GM23338 (cell line): ENCODE measurements at regions not wholly inside any gene's neighbourhood (a gene's known extent, or its start where the extent isn't known, plus 50 kb on each side); places are given as distances from the start of the nearest gene placed in this dataset.

Experiments used
- ATAC-seq: fragments of 200-7000 bp; cut with Tn5 transposase; 3 replicates; pipeline ENCODE4 v1.9.1; 2020
- DNase-seq: peaks from one replicate; pipeline ENCODE4 v3.0.0-alpha.2; 2015; ENCODE audit warnings: low spot score
- H2AFZ ChIP-seq: fragments of 200-600 bp; sonication (generic); 2 replicates; pipeline ENCODE4 v1.8.0; 2016; ENCODE audit warnings: antibody characterized with exemption, mild to moderate bottlenecking, moderate library complexity
- H3F3A ChIP-seq: fragments of 200-600 bp; sonication (generic); replicated peaks from 2 replicates; pipeline ENCODE4 v1.8.0; 2017; ENCODE audit warnings: antibody characterized with exemption, mixed run types, low read depth
- H3K27ac ChIP-seq: fragments of 200-600 bp; sonication (generic); 2 replicates; pipeline ENCODE4 v1.6.1; 2016; ENCODE audit warnings: low read depth
- H3K27me3 ChIP-seq: fragments of 200-600 bp; sonication (generic); 2 replicates; pipeline ENCODE4 v1.8.0; 2016; ENCODE audit warnings: mild to moderate bottlenecking, mixed run types, moderate library complexity; ENCODE audit not compliant: insufficient read depth
- H3K36me3 ChIP-seq: fragments of 200-600 bp; sonication (generic); 2 replicates; pipeline ENCODE4 v1.8.0; 2016; ENCODE audit warnings: mild to moderate bottlenecking; ENCODE audit not compliant: insufficient read depth
- H3K4me1 ChIP-seq: fragments of 200-600 bp; sonication (generic); 2 replicates; pipeline ENCODE4 v1.8.0; 2016; ENCODE audit warnings: mild to moderate bottlenecking, moderate library complexity; ENCODE audit not compliant: insufficient read depth
- H3K4me2 ChIP-seq: fragments of 200-600 bp; sonication (generic); 2 replicates; pipeline ENCODE4 v1.7.1; 2017; ENCODE audit warnings: mixed run types
- H3K4me3 ChIP-seq: fragments of 200-600 bp; sonication (generic); 2 replicates; pipeline ENCODE4 v1.6.1; 2016; ENCODE audit warnings: mixed run types
- H3K79me2 ChIP-seq: fragments of 200-600 bp; sonication (generic); replicated peaks from 2 replicates; pipeline ENCODE4 v1.8.0; 2017; ENCODE audit warnings: mild to moderate bottlenecking; ENCODE audit not compliant: insufficient read depth
- H3K9me2 ChIP-seq: fragments of 200-600 bp; sonication (generic); 2 replicates; pipeline ENCODE4 v1.8.0; 2017; ENCODE audit not compliant: insufficient read depth
- H4K20me1 ChIP-seq: fragments of 200-600 bp; sonication (generic); replicated peaks from 2 replicates; pipeline ENCODE4 v1.8.0; 2017; ENCODE audit warnings: mild to moderate bottlenecking; ENCODE audit not compliant: insufficient read depth
- H3K27ac Mint-ChIP-seq: 2 replicates; pipeline ENCODE4 v1.8.0; 2020; ENCODE audit warnings: inconsistent platforms, mild to moderate bottlenecking, moderate library complexity, mixed read lengths
- H3K27me3 Mint-ChIP-seq: 3 replicates; pipeline ENCODE4 v1.8.0; 2022; ENCODE audit warnings: low read depth, mild to moderate bottlenecking, moderate library complexity, mixed read lengths, inconsistent platforms; ENCODE audit not compliant: insufficient read depth, poor library complexity
- H3K36me3 Mint-ChIP-seq: 3 replicates; pipeline ENCODE4 v1.8.0; 2021; ENCODE audit warnings: low read depth, mild to moderate bottlenecking, inconsistent platforms, moderate library complexity, mixed read lengths
- H3K4me1 Mint-ChIP-seq: 3 replicates; pipeline ENCODE4 v1.8.0; 2020; ENCODE audit warnings: mild to moderate bottlenecking, inconsistent platforms, mixed read lengths
- H3K4me3 Mint-ChIP-seq: 3 replicates; pipeline ENCODE4 v1.8.0; 2021; ENCODE audit warnings: moderate library complexity, mild to moderate bottlenecking, inconsistent platforms, mixed read lengths
- H3K9me3 Mint-ChIP-seq: 3 replicates; pipeline ENCODE4 v1.8.0; 2020; ENCODE audit warnings: moderate library complexity, mild to moderate bottlenecking, inconsistent platforms, mixed read lengths
- EZH2phosphoT487 ChIP-seq: fragments of 200-600 bp; sonication (generic); IDR thresholded peaks from one replicate; pipeline ENCODE4 v1.8.1; 2018; ENCODE audit warnings: antibody characterized with exemption; ENCODE audit not compliant: unreplicated experiment
- NANOG ChIP-seq: IDR thresholded peaks from 2 replicates; pipeline ENCODE4 v1.6.1; 2016; ENCODE audit warnings: antibody characterized with exemption, borderline replicate concordance
- POLR2AphosphoS5 ChIP-seq: IDR thresholded peaks from 2 replicates; pipeline ENCODE4 v1.6.1; 2016; ENCODE audit warnings: antibody characterized with exemption, low read depth
- ZNF114 ChIP-seq: fragments of 250-450 bp; sonication (Bioruptor Pico); IDR thresholded peaks from 2 replicates; pipeline ENCODE4 v1.5.0; 2020; ENCODE audit warnings: mild to moderate bottlenecking, moderate library complexity
- ZNF331 ChIP-seq: fragments of 250-450 bp; sonication (Bioruptor Pico); IDR thresholded peaks from 2 replicates; pipeline ENCODE4 v1.5.0; 2020; ENCODE audit warnings: low read depth, mild to moderate bottlenecking, moderate library complexity
- TF ChIP-seq, protein P1 (sequence below): IDR thresholded peaks from 2 replicates; pipeline ENCODE4 v1.6.1; 2016; ENCODE audit warnings: antibody characterized with exemption

DNA sequence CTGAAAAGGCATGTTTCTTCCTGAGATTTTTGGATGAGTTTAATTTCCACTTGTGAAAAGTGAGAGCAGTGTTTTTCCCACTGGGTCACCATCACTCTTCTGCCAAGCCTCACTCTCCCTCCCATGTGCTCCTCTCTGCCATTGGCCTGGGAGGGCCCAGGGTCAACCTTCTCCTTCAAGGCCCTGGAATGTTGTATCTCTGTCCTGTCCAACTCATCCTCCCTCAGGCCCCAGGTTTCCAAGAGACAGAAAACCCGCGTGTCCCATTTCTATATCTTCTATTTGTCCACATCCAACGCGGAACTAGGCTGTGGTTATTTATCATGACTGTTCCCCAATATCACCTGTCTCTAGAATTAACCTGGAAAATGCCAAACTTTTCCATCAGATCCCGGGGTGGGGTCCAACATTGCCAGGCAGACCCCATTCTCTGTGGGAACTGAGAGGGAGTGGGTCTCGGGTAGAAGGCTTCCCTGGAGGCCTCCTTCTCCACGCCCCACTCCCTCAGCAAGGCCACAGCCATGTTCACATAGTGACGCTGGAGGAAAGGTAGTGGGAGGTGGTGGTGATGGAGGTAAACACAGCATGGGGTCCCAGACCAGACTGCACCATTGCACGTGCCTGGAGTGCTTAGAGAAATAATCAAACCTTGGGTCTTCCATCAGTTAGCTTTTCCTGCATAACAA, 173.5 kb downstream of the SCP2D1 start:
- 0 out of 2 replicates have a peak, but pooled peaks cover 7% of the 10 kb centered on the region for H3K9me2 ChIP-seq
- TF ChIP-seq NANOG = no peak
- no peak for TF ChIP-seq ZNF114 (CRISPR knock-in tag)
- no peak for TF ChIP-seq EZH2phosphoT487
- TF ChIP-seq ZNF331 = no peak
- no peak overlapping the region for H2AFZ ChIP-seq
- H3K79me2 ChIP-seq = no peaks in the 10 kb centered on the region
- Mint-ChIP-seq H3K27ac (no peak overlapping the region), H3K36me3 (no peaks in the 10 kb centered on the region), H3K9me3 (peaks cover 2% of the 10 kb centered on the region; the same call in 1 of the 3 replicates), H3K4me1 (peaks cover 10% of the 10 kb centered on the region), H3K27me3 (no peaks in the 10 kb centered on the region), H3K4me3 (no peak overlapping the region)
- H3K4me3 ChIP-seq = no peak overlapping the region
- H3K36me3 ChIP-seq = no peaks in the 10 kb centered on the region
- no peak for DNase-seq
- no peaks in the 10 kb centered on the region for H3F3A ChIP-seq
- no peaks in the 10 kb centered on the region for H3K4me1 ChIP-seq
- H3K27me3 ChIP-seq = no peaks in the 10 kb centered on the region
- no peaks in the 10 kb centered on the region for H4K20me1 ChIP-seq
- H3K4me2 ChIP-seq = no peak overlapping the region
- no peak overlapping the region for H3K27ac ChIP-seq
- ATAC-seq = no peak

DNA sequence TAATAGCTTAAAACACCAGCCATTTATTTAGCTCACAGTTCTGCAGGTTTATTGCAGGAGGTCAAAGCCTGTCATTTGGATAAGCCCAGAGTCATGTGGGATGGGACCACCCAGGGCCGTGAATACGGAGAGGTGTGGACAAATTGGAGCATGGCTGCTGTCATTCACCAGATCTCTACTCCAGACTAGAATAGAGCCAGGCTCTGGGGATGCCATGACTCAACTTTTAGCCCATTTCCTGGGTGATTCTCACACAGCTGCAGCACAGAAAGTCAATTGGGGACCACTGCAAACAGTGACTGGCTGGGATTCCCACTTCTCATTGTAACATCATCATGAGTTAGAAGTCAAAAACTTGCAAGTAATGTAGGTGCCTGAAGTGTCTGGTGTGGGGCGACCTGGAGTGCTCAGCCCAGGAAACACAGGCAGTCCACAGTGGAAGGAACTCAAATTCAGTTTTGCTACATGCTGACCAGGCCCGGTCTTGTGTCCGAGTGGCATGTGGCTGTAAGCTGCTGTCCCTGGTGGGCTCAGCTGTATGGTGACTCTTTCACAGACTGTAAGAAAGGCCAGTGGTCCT, 174.3 kb downstream of the SCP2D1 start:
- DNase-seq (no peak), ATAC-seq (no peak)
- H3K4me2 ChIP-seq = no peak overlapping the region
- H3K79me2 ChIP-seq = no peaks in the 10 kb centered on the region
- Mint-ChIP-seq H3K4me1 (peaks cover 10% of the 10 kb centered on the region), H3K36me3 (peaks cover 3% of the 10 kb centered on the region; the same call in 1 of the 3 replicates), H3K27ac (no peak overlapping the region), H3K4me3 (no peak overlapping the region), H3K27me3 (no peaks in the 10 kb centered on the region), H3K9me3 (peaks cover 8% of the 10 kb centered on the region)
- no peaks in the 10 kb centered on the region for H3K36me3 ChIP-seq
- no peak for TF ChIP-seq EZH2phosphoT487
- no peak for TF ChIP-seq ZNF114 (CRISPR knock-in tag)
- no peak for TF ChIP-seq NANOG
- 0 out of 2 replicates have a peak, but pooled peaks cover 7% of the 10 kb centered on the region for H3K9me2 ChIP-seq
- H3K27ac ChIP-seq = no peak overlapping the region
- no peaks in the 10 kb centered on the region for H3K4me1 ChIP-seq
- no peak overlapping the region for H2AFZ ChIP-seq
- no peaks in the 10 kb centered on the region for H3F3A ChIP-seq
- no peaks in the 10 kb centered on the region for H3K27me3 ChIP-seq
- H4K20me1 ChIP-seq = no peaks in the 10 kb centered on the region
- H3K4me3 ChIP-seq = no peak overlapping the region

DNA sequence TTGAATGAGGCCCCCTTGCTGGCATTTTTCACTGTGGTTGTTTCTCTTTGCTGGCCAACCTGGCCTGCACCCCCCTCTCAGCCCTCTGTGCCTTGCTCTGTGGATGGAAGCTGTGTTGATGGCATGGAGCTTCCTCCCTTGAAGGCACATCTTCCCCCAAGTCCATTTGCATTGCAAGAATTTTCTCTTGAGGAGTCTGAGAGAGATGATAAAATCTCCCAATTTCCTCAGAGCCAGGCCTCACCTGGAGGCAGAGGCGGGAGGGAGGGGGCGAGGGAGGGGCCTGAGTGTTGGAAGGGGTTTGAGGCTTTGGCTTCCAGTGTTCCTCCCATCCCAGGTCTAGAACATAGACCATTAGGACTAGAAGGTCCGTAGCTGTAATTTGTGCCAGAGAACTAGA, 175.1 kb downstream of the SCP2D1 start:
- Mint-ChIP-seq H3K27ac (no peak overlapping the region), H3K4me3 (no peak overlapping the region), H3K27me3 (no peaks in the 10 kb centered on the region), H3K36me3 (peaks cover 3% of the 10 kb centered on the region; the same call in 1 of the 3 replicates), H3K4me1 (peaks cover 10% of the 10 kb centered on the region), H3K9me3 (peaks cover 17% of the 10 kb centered on the region)
- Histone ChIP-seq H3K4me2 (no peak overlapping the region), H3K79me2 (no peaks in the 10 kb centered on the region), H3K9me2 (0 out of 2 replicates have a peak, but pooled peaks cover 7% of the 10 kb centered on the region), H4K20me1 (no peaks in the 10 kb centered on the region), H3K4me1 (no peaks in the 10 kb centered on the region), H3K4me3 (no peak overlapping the region), H3K27me3 (no peaks in the 10 kb centered on the region), H3F3A (no peaks in the 10 kb centered on the region), H2AFZ (0 out of 2 replicates have a peak overlapping the region, but pooled peaks have one; percentile 72), H3K36me3 (no peaks in the 10 kb centered on the region), H3K27ac (no peak overlapping the region)
- TF ChIP-seq, protein P1, sequence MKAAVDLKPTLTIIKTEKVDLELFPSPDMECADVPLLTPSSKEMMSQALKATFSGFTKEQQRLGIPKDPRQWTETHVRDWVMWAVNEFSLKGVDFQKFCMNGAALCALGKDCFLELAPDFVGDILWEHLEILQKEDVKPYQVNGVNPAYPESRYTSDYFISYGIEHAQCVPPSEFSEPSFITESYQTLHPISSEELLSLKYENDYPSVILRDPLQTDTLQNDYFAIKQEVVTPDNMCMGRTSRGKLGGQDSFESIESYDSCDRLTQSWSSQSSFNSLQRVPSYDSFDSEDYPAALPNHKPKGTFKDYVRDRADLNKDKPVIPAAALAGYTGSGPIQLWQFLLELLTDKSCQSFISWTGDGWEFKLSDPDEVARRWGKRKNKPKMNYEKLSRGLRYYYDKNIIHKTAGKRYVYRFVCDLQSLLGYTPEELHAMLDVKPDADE = no peak
- no peak for TF ChIP-seq POLR2AphosphoS5
- no peak for TF ChIP-seq ZNF114 (CRISPR knock-in tag)
- ATAC-seq (no peak), DNase-seq (no peak)
